ENCODE measurements at regions not wholly inside any gene's neighbourhood (a gene's known extent, or its start where the extent isn't known, plus 50 kb on each side); places are given as distances from the start of the nearest gene placed in this dataset.

- TF ChIP-seq POLR2A (IDR thresholded peaks at IDR 0.05; ENCODE audit: low read length) (no peak), GATA1 (IDR thresholded peaks at IDR 0.05; ENCODE audit: low read depth, low read length) (no peak)
Observed at GRCh38 chr6:145367149-145367548, 368.2 kb downstream of the EPM2A start.
